Hematopoietic multipotent progenitor cell (in vitro differentiated cells): ENCODE measurements at regions not wholly inside any gene's neighbourhood (a gene's known extent, or its start where the extent isn't known, plus 50 kb on each side); places are given as distances from the start of the nearest gene placed in this dataset.
"Not testable (repeated sequence)": the region's sequence is repeated elsewhere in the genome, so short reads cannot be mapped to it uniquely, and the experiment has no call there.

ENCODE experiments used
- DNase-seq, 3 donors: peaks; one replicate each; pipeline ENCODE4 v3.0.0-alpha.2; 2011 to 2015; ENCODE audit warnings: low read depth in 2 of 3, low spot score in 2 of 3

DNA sequence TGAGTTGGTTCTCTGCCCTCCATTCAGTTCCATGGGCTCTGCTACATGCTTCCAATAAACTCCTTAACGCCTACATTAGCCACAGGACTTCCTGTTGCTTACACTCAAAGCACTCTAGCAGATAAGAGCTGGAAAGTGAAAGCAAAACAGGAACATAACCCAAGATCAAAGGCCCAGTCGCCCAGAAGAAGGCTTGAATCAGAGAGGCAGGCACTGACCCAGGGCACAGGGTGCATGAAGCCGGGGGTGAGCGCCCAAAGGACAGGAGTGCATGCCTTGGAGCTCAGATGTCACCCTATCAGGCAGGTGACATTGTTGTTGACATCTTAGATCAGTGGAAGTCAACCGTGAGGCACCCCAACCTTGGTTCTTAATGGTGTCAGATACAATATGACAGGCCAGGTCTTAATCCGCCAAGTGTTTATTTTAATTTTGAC, 235.1 kb downstream of the UACA start:
- DNase-seq, result peak; percentile 26 to 87 (median 77)

DNA sequence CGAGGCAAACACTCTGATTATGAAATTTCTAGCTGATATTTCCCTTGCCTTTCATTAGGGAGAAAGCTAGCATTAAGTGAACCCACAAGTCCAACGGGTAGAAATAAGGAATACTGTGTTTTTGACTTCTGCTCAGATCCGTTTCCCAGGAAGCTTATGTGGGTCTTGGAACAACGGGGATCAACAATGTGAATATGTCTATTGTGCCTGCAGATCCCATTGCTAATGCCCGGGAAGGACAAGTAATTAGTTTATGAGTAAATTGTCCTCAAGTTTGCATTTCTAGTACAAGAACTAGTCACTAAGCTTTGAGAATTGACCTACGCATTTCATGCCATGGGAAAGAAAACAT, 236.4 kb downstream of the UACA start:
- DNase-seq, result no peak

DNA sequence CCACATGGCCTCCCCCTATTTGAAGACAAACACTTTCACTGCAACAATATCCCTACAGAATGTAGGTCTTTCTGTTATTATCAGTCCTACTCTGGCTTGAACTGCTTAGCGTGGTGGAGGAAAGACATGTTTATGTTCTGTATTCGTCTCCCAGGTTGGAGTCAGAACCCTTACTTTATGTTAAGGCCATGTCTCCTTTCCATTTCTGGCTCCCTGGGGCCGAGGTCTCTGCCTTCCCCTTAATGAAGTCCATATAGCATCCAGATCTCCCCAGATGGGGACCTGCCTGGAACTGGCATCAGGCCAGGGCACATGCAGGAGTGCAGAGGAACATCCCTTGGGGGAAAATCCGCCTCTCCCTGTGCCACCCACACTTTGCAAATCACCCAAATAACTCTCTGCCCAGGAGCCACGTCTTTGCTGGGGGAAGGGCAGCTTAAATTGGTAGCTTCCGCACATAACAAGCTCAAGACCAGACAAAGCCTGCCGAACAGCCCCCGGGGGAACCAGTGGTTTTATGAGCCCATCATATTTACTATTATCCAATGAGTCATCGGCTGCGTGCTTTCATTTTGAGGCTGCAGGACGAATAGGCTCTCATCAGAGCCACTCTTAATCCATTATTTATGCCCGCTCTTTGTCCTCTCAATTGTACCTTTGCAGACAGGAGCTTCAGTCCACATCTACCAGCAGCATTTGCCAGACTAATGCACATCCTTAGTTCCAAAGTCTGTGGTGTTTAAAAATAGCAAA, 237.0 kb downstream of the UACA start:
- DNase-seq, result peak in 1 of 3 donors; percentile 35

DNA sequence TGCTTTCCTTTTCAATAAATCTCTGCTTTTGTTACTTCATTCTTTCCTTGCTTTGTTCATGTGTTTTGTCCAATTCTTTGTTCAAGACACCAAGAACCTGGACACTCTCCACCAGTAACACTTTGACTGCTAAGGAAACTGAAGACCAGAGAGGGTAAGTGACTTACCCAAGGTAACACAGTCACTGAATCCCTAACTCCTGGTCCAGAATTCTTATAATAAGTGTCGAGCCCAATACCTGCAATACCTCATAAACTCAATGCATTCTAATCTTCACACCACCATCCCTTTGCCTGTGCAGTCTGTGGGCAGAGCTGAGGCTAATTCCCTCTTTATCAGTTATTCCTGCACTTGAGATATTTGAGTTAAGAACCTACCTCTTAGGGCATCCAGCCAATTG, 237.8 kb downstream of the UACA start:
- no peak for DNase-seq

DNA sequence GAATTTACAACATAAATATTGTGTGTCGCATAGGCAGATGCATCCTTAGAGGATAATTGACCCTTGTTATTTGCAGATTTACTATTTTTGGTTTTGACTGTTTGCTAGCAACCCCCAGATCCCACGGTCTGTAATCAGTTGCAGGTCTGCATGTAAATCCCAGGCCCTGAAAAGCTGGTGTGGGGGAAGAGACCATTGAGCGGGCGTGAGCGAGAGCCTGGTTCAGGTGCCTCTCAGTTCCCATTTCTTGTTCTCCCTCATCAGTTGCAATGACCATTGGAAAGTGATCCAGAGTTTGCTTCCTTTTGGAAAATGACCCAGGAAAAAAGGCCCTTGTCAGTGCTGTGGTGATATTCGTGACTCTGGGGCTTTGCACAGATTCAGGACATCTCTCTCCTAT, 238.9 kb downstream of the UACA start:
- no peak for DNase-seq

DNA sequence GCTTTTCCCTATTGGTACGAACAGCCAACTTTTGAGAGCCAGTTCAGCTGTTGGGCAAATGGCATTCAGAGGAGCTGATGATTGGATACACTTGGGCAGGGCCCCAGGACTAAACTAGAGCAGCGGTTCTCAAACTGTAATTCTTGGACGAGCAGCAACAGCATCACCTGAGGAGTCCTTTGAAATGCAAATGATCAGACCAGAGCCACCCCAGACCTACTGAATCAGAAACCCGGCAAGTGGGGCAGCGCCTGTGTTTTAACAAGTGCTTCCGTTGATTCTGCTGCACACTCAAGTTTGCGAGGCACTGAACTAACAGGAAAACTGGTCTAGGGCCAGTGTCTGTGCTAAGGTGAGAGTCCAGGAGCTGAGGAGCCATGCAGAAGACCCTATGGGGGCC, 239.7 kb downstream of the UACA start:
- no peak for DNase-seq

DNA sequence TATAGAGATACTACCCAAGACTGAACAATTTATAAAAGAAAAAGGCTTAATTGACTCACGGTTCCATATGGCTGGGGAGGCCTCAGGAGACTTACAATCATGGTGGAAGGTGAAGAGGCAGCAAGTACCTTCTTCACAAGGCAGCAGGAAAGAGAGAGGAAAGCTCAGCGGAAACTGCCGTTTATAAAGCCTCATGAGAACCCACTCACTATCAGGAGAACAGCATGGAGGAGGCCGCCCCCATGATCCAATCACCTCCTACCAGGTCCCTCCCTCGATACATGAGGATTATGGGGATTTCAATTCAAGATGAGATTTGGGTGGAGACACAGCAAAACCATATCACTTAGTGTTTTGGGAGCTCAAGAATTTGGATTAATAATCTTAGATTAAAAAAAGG, 240.2 kb downstream of the UACA start:
- no peak for DNase-seq

DNA sequence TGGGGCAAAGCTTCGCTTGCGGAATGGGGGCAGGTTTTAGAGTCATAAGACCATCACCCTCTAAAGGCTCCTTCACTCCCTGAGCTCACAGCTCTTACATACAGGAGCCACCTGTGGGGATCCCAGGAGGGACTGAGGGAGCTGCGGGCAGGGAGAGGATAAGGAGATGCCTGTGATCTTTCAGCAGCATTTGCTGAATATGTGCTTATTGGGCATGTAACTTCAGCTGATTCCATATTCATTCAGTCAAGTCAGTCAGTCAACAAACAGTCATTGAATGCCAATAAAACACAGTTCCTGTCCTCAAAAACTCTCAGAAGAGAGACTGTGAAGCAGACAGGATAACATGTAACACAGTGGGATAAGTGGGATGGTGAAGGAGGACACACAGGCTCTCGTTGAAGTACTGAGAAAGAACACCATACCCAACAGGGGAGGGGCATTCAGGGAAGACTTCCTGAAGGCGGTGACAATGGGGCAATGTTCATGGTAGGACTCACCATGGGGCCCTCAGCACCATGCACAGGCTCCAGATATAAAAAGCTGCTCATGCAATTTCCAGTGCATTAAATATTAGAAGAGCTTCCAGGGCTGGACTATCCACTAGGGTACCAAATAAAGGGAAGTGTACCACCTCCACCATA, 240.9 kb downstream of the UACA start:
- DNase-seq, result no peak

DNA sequence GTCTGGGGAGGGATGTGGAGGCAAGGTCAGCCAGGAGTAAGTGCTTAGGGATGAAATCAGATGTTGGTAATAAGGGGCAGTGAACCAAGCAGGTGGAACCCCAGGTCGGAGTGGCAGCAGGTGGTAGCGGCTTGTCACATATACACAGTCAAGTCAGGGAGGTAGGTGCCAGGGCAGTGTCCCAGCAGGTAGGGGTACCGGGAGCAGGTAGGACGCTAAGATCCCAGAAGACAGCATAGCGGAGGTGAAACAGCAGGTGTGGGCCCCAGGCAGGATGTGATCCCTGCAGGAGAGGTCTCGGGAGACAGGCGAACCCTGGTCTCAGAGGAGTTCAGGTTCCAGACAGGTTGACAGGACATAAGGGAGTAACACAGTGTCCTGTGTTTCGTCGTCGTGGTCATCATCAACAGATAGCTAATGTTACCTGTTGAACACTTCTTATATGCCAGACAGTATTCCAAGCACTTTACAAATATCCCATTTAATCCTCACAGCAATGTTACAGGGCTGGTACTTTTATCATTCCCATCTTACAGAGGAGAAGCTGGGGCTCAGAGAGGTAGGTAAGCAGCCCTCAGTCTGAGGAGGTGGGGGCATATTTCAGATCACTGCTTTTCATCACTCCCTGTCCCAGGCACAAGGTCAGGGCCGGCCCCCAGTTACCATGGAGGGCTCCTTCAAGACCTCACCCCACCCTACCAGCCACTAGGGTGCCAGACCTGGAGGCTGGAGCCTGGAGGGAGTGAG, 241.6 kb downstream of the UACA start:
- no peak for DNase-seq

DNA sequence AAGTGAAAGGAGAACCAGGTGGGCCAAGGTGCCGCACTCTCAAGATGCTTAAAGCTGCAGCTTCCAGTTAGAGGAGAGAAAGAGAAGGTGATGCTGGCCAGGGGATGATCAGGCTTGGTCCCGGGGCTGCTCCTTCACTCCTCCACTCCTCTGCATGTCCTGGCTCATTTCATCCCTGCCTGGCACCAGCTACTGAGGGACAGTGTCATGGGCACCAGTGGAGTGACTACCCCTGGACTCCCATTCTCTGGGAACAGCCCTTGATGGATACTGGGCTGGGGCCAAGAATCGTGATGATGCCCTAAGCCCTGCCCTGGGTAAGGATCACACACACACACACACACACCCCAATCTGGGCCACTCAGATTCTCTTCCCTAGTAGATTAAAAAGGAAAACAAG, 243.7 kb downstream of the UACA start:
- DNase-seq, result no peak

DNA sequence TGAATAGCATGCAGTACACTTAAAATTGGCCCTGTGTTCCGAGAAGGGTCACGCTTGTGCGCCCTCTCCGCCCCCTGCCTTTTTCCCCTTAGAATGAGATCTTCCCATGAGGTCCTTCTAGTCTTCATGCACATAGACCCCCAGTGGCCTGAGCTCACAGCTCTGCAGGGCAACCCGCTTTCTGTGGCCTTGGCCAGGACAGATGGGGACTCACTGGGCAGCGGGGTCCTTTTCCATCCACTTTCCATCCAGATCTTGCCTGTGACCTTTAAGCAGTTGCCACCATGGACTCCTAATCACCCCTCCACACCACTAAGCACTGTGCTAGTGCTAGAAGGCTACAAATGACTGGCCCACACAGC, 244.4 kb downstream of the UACA start:
- DNase-seq, result no peak

DNA sequence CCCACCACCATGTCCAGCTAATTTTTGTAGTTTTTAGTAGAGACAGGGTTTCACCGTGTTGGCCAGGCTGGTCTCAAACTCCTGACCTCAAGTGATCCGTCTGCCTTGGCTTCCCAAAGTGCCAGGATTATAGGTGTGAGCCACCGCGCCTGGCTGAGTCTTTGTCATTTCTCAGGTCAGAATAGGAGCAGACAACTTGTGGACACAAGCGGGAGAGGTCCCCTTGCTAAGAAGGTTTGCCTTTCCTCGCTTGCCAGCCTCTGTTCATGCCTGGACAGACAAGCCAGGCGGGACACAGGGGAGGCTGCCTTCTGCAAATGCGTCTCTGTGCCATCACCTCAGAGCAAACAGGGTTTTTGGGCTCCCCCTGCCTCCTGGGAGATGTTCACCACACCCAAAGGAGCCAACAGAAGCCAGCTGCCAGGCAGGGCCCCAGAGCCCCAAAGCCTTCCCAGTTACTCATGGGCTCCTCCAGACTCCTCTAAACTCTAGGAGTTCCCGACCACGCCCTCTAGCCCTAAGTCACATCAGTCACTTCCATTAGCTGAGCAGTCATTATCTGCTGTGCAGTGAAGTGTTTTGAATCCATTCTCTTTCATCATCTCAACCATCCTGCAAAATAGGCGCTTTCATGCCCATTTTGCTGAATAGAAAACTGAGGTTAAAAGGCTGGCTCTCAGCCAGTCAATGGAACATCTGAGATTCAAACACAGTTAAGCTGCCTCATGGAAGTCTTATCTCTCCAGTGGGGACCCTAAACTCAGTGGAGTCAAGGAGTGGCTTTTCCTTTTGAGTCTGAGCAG, 245.0 kb downstream of the UACA start:
- no peak for DNase-seq

DNA sequence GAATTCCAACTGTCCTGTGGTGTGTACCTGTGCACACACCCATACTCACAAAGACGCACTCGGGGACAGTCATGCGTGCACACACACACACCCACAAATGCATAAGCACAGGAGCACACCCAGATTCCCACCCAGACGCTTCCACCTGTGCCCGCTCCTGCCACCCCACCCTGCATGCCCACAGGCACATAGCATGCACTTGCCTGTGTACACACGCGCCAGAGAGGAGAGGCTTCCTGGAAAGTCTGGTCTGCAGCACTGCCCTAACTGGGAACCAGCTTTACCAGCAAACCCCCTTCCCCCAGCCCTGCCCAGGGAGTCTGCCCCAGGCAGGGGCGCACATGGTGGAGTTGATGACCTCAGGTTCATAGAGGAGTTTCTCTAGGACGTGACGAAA, 246.2 kb downstream of the UACA start:
- no peak for DNase-seq

DNA sequence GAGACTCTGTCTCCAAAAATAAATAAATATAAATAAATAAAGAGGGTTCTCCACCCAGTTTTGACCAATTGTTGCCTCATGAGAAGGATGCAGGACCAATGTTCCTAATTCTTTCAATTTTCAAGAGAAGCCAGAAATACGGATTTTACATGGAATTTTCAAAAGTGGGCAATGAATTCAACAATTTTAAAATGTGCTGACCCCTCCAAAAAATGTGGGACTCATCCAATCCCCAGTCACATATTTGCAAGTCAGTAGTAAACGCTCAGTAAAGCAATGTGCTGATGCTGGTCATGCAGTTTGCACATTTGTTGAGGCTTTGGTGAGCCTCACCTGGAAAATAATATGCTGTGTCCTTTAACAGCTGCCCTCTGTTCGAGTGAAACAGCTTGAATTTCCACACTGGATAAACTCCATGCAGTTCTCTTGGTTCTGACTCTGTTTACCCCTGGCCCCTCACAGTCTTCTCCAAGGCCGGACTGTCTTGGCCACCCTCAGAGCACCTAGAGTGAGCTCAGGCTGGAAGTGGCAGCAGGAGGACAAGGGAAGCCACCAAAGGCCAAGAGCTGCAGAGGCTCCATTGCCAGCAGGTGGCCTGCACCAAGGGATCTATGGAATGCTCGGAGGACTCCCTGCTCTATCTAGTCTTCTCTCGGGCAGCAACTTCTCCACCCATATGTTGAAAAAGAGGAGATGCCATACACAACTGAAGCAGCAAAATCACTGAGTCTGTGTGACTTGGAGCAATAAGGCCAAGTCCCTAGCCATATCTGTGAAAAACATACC, 246.8 kb downstream of the UACA start:
- no peak for DNase-seq

DNA sequence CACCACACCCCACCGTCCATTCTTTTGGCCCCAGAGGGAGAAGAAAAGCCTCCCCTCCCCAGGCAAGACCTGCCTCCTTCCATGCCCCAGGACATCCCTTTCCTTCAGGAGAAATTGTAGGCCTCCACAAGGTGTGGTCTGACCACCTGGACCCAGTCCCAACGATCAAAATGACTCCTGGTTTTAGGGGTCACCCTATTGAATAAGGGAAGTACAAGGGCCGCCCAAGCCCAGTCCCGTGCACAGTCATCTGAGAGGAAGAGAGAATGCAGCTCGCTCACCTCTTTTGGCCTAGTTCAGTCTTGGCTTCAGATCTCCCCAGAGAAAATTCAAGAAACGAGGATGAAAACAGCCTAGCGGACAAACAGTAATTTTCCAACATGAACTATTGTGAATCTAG, 249.1 kb downstream of the UACA start:
- DNase-seq, result peak in 1 of 3 donors; percentile 58

DNA sequence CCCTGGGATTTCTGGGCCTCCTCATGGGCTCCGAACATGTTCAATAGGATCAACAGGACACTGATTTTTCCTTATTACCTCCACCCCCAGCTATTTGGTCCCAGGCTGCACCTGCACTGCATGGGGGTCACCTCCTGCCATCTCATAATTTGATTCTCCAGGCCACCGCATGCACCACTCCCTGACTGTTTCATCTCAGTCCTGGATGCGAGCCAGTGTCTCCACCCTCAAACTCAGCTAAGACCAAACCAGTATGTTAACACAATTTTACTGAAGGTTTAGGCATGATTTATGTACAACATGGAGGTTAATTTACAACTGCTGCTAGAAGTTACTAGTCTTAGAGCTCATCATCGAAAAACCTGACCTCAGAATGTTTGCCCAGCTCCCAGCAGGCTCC, 249.5 kb downstream of the UACA start:
- DNase-seq, result no peak

DNA sequence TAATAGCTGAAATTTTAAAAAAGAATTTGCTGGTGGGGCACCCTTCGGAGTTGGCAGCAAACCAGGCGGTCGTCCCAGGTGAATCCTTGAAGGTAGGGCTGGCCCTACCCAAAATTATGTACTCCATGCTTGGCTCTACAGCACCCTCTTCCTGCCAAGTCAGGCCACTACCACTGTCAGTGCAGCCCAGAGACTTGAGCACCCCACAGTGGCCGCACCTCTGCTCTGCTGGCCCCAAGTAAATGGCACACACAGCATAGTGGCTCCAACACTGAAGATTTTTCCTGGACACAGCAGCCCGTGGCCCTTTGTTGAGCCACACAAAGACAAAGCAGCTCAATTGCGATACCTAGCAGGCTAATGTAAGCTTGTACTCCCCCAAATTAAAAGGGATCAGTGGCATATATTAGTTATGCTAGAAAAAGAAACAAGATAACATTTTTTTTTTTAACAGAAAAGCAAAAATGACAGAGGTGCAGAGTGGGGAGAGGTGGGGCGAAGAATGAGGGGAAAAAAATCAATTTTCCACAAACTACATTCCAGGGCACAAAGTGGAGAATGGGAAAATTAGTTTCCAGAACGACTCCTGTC, 250.5 kb downstream of the UACA start:
- DNase-seq, result peak in 2 of 3 donors; percentile 77 to 82

DNA sequence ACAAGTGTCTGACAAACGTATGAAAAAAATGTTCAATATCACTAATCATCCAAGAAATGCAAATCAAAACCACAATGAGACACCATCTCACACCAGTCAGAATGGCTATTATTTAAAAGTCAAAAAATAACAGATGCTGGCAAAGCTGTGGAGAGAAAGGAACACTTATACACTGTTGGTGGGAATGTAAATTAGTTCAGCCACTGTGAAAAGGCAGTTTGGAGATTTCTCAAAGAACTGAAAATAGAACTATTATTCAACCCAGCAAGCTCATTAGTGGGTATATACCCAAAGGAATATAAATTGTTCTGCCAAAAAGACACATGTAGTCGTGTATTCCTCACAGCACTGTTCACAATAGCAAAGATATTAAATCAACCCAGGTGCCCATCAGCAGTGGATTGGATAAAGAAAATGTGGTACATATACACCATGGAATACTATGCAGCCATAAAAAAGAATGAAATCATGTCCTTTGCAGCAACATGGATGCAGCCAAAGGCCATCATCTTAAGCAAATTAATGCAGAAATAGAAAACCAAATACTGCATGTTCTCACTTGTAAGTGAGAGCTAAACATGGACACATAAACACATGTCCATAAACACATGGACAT, 251.3 kb downstream of the UACA start:
- not testable (repeated sequence) for DNase-seq

DNA sequence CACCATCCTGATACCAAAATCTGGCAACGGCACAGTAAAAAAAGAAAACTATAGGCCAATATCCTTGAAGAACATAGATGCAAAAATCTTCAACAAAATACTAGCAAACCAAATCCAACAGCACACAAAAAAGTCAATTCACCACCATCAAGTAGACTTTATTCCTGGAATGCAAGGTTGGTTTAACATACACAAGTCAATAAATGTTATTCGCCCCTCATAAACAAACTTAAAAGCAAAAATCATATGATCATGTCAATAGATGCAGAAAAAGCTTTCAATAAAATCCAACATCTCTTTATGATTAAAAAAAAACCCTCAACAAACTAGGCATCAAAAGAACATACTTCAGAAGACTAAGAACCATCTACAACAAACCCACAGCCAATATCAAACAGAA, 252.9 kb downstream of the UACA start:
- no peak for DNase-seq

DNA sequence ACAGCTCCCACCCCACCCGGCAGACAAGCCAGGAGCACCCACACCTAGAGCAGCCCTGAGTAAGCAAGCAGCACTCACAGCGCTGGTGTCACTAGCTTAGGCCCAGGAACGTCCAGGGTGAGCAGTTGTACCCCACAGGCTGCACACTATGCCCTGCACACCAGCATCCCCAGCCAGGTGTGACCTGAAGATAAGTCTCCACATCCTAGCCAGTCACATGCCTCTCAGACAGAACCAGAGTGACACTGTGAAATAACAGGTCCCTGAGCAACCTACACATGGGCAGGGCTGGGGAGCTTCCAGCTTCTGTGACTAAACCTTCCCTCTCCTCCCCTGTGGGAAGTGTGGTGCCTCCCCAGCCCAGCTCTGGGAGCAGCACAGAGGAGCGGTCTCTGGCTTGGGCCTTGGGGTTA, 253.6 kb downstream of the UACA start:
- no peak for DNase-seq
